NCI-H446 (cell line): ENCODE measurements at regions not wholly inside any gene's neighbourhood (a gene's known extent, or its start where the extent isn't known, plus 50 kb on each side); places are given as distances from the start of the nearest gene placed in this dataset.
"Not testable (repeated sequence)": the region's sequence is repeated elsewhere in the genome, so short reads cannot be mapped to it uniquely, and the experiment has no call there.

Source experiments
- DNase-seq, 2 experiments: peaks; one replicate each; lab custom pipeline; 2025; lab: John Stamatoyannopoulos, UW

DNA sequence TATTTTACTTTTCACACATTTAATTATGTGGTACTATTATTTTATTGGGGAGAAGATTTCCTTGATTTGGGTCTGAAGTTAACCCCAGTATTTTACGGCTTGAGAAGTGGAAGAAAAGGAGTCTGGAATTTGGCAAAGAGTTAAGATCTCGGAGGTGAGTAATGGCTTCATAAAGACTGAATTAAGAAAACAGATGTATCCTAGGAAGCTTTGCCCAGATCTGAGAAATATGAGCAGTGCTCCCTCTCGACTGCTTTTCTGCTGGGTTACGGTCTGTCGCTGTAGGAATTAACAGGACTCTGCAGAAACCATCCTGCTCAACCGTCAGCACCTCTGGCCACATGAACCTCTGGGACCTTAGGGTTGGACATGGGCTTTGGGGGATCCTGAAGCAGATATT lies 163.6 kb upstream of the NDN start:
- no peak for DNase-seq

DNA sequence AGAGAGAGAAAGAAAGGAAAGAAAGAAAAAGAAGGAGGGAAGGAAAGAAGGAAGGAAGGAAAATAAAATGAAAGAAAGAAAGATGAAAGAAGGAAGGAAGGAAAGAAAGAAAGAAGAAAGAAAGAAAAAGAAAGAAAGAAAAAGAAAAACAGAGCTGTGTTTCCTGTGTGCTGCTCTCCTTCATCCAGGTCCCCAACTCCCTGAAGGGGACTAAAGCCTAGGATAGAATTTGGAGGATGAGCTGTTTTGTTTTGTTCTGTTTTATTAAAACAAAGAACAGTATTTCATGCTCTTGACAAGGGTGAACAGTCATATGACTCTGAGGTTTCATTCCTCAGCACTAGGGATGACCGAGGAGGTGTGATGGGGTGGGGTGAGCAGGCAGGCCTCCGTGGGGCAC lies 164.8 kb upstream of the NDN start:
- DNase-seq: no peak

DNA sequence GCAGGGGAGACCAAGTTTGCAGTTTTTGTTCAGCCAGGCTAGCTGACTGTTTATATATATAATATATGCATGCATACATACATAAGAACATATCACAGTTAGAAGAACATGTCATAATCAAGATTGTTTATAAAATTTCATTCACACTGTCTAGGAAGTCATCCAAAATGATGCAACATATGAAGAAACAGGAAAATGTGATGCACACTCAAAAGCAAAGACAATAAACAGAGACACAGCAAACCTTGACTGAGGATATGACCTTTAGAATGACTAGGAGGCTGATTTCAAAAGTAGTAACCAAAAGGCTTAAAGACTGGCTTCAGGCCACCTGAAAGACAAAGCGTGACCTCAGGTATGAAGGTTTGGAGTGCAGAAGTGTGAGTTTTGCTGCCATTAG lies 166.2 kb upstream of the NDN start:
- DNase-seq: no peak

DNA sequence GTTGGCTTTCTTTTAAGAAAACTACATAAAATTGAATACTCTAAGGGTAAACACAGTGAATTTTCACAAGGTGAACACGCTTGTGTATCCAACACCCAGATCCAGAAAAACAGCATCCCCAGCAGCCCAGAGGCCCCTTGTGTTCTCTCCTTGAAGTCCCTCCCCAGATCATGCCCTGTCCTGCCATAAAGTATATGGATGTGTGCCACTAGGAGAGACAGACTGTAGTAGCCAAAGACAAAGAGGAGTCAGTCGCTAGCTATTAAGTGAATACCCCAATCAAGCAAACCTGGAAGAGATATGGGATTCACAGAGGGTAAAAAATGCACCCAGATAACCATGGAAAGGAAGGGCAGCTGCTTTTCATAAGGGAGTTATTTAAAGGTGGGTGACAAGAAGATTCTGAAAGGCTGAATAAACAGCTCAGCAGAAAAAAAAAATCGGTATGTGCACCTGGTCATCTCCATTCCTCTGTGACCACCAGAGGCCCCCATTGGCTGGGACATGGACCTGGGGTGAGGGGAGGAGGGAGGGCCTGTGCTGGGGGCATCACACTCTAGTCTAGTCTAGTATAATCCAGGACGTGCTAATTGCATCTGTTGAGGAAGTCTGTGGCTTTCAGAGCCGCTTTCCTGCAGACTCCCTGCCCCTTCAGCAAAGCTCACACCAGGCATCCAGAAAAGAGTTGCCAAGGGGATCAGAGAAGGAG lies 167.3 kb upstream of the NDN start:
- DNase-seq: no peak

DNA sequence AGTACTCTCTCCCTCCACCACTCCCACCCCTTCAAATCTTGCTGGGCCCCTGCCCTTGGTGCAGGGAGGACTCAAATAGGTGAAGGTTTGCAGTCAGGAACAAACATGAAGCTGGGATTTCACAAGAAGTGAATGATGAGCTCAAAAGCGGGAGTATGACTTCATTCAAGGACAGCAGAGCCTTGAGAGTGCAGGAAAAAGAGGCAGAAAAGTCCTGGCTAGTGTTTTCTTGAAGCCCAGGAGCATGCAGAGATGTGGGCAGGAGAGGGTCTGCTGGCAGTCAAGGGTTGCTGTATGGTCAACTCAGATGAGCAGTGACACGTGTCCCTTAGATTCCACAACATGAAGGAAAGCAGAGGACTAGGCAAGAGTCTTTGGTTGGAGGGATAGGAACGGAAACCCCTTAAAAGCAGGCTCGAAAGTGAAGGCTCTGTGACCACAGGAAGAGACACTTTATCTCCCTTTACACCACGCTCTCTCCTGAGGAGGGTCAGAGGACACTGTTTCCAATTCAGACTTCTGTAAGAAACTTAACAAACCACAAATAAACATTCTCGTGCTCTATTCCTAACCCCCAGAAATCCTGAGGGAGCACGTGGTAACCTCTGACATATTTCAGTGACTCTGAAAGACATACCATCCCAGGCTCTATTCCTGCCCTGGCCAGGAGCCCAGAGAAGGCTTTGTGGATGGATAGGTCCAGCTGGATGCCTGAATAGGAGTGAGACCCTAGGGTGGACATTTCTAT lies 168.0 kb upstream of the NDN start:
- no peak for DNase-seq

DNA sequence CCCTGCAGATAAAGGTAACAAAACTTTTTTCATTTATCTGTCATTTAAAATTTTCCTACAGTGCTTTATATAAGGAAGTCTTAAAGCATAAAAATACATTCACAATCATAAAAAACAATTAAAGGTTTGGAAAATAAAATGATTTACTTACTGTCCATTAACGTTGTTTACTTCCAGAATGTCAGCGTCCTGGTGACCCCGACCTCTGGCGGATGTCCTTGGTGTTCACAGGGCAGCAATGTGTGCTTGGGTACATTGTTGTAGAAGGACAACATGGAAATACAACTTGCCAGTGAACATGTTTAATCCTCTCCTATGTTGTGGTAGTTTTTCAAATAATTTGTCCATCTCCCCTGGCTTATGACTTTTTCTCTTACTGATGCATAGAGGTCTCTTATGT lies 168.8 kb upstream of the NDN start:
- DNase-seq: no peak

DNA sequence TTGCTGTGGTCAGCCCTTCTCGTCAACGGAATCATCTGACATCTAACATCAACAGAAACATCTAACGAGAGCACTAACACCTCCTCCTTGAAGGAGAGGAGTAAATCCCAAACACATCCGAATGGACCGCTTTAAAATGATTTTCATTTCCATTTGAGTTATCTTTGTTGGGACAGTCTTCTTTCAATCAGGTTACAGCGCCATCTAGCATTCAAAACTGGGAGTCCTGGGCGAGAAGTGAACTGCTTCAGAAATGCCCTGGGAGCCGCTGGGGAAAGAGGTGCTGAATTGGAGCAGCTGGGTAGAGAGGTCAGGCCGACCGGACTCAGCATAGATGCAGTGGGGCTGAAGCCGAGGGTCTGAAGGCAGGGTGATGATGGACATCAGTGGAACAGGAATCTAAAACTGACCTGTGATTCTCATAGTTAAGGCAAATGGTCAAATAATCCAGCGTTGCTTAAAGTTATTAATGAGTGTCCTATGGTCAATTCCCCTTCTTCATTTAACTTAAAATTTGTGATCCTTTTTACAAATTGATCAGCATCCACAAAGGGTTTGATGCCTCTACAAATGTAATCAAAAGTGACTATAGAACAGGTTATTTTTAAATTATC lies 170.0 kb upstream of the NDN start:
- DNase-seq: peak; percentile 23 to 36

DNA sequence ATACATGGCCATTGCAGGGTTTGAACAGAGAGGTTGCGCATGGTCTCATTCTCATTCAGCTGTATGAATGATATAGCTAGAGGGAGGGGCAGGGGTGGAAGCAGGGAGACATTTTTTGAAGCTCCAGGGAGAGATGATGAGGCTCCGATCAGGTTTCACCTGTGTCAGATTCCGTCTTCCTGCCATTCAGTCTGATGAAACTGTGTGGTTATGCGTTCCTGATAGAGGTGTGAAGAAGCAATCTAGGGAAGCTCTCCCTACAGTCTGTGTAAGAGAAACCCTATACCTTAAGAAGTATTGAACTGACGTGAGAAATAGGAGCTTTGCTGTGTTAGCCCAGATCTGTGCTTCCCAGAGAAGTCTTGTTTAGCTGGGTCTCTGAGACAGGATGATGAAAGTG lies 171.9 kb upstream of the NDN start:
- no peak for DNase-seq

DNA sequence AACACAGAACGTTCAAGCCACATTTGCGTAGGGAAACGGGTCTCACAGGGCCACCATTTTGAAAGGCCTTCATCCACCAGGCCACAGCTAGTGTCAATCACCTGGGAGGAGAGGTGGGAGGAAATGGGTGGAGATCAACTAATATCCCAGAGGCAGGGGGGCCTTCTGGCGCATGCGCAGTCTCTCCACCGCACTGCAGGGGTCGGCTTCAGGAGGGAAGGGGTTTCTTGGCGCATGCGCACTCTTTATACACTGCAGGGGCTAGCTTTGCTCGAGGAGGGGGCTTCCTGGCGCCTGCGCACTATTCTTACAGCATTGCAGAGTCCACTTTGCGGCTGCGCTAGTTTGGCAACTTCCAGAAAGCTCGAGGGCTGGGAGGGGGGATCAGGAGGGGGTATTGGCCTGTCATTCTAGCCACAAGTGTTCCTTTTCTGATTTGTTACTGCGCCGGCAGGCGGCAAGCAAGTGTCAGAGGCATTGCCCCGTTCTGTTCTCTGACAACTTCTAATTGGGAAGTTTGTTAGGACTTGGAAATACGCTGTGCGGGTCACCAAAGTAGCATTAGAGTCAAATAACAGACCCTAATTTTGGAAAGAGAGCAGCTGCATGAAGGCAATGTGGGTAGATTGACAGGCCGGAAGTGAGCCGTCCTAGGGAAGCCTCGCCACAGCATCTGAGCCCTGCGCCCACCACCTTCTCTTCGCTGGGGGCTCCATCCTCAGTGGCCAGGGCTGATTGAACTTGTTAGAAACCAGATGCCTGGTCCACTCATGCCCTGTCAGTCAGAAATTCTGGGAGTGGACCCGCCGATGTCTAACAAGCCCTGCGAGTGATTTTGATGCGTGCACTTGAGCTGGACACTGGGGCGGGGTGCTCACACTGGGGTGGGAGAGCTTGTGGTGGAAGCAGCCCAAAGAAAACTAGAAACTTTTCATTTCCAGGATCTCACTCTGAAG lies 173.5 kb upstream of the NDN start:
- DNase-seq: no peak

DNA sequence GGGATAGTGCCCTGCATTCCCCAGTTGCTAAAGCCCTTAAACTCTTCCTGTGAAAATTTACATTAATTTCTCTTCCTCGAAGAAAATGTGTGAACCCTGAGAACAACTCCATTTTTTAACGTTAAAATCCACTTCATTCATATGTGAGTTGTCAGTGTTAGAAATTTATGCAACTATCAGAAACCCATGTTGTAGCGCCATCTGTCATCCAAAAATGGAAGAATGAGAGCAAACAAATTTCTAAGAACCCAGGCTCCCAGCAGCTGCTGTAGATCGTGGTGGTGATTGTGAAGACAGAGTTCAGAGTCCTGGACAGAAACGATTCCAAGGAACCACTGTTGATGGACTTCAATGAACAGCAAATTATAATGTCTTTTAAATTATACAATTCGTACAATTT lies 179.7 kb upstream of the NDN start:
- peak in 1 of 2 experiments; percentile 37 for DNase-seq

DNA sequence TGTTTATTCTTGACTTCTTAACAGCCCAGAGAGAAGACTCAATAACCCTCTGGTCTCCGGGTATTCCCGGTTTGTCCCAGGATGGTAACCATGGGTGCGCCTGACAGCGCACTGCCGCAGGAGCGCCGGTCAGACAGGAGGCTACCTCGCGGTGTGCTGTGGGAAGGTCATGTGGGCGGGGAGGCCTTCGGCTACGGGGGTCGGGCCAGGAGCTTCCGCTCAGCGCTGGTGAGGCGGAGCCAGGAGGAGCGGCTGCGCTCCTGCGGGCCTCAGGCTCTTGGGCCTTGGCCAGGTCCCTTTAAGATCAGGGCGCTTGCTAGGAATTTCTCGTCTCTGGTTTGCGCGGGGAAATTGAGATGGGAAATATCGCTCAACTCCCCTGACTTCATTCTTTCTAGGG lies 182.3 kb upstream of the NDN start:
- DNase-seq: no peak

DNA sequence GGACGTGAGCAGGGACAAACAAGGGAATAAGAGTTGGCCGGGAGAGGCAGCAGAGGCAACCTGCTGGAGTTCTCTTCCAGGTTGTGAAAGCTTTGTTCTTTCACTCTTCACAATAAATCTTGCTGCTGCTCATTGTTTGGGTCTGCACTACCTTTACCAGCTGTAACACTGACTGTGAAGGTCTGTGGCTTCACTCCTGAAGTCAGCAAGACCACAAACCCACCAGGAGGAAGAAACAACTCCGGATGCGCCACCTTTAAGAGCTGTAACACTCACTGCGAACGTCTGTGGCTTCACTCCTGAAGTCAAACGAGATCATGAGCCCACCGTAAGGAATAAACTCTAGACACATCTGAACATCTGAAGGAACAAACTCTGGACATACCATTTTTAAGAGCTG lies 186.5 kb upstream of the NDN start:
- not testable (repeated sequence) for DNase-seq

DNA sequence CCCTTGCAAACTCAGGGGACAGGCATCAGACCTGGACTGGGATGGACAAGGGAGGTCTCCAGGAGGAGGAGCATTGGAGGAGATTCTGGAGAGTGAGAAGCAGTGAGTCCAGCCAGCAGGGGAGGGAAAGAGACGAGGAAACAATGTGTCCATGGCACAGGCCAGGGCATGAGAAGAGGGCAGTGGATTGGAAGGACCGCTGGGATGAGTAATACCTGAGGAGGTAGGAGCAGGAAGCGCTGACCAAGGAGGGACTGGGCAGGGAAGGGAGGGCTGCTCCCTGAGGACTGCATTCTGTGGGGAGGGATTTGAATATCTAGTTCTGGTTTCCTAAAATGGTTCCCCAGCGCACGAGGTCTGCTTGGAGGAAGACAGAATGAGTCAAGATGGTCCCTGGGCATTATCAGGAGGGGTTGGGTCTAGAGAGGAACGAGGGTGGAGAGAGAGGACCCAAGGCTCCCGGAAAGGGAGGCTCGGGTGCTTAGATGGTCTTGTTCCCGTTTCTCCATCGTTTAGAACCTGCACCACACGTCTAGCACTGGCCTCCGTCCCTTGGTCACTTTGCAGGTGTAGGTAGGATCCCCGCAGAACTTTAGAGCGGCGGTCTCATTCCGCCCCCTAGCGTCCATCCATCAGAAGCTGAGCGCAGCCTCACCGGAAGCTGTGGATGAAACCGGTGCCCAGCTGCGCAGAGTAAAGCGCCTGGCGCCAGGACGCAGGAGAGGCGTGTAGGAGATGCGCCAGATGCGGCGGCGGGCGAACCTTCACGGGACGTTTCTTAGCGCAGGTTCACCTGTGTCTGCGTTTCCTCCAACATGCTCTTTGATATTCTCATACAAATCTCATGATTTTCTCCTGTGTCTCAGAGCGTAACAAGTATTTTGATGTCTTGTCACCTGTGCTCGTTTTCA lies 190.7 kb upstream of the NDN start:
- DNase-seq: peak in 1 of 2 experiments; percentile 13

DNA sequence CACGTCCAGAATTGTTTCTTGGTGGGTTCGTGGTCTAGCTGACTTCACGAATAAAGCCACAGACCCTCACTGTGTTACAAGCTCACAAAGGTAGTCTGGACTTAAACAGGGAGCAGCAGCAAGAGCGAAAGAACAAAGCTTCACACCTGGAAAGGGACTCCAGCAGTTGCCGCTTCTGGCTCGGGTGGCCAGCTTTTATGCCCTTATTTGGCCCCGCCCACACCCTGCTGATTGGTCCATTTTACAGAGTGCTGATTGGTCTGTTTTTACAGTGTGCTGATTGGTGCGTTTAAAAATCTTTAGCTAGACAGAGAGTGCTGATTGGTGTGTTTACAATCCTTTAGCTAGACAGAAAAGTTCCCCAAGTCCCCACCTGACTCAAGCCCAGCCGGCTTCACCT lies 194.2 kb upstream of the NDN start:
- DNase-seq: no peak

DNA sequence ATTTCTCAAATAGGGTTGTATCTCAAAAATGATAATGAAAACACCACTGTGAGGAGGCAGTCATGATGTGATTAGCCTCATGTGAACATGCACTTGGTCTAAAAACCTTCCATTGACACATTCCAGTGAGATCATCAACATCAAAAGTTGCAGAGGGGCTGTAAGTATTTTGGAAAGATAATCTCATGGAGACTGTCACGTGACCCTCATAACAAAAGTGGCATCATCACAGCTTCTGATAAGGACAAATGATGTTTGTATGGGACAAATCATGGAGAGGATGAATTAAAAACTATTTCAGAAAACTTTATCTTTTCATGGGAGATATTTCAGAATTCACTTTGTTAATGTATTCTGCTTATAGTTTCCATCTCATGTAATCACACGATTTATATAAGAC lies 203.1 kb upstream of the NDN start:
- no peak for DNase-seq

DNA sequence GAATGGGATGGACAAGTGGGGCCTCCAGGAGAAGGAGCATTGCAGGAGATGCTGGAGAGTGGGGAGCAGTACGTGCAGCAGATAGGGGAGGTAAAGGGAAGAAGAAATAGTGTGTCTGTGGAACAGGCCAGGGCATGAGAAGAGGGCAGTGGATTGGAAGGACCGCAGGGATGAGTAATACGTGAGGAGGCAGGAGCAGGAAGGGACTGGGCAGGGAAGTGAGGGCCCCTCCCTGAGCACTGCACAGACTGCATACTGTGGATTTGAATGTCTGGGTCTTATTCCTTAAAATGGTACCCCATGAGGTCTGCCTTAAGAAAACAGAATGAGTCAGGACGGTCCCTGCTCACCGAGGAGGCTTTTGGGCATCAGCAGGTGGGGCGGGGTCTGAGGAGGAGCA lies 210.0 kb upstream of the NDN start:
- DNase-seq: no peak

DNA sequence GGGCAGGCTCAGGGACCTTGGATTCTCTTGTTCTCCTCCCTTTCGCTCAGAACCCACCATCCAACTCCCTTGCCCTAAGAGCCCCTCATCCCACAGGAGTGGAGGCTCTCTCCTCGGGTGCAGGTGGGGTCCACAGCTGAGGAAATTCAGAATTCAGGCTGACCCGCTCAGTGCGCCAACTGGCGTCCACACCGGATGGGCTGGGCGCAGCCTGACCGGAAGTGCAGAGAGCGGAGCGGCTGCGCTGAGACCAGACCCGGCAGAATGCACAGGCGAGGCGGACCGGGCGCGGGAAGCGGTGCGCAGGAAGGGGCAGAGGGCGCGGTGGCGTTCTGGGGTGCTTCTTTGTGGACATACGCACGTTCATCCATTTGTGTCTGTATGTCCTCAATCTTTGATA lies 210.4 kb upstream of the NDN start:
- no peak for DNase-seq

DNA sequence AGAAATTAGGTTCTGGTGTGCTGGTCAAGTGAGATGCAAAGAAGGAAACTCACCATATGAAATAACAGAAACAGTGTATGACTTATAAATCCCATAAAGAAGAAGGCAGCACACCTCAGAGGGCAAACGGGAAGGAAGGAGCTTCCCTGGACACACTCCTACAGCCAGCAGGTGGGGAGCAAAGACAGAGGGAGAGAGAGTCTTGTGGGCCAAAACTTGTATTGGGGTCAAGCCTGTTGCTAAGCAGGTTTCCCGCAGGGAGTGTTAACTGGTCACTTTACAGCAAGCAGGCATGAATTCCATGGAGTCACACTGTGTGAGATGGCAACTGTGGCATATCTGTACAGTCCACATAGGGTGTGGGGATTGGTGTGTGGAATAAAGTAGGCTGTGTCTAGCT lies 222.9 kb upstream of the NDN start:
- no peak for DNase-seq

DNA sequence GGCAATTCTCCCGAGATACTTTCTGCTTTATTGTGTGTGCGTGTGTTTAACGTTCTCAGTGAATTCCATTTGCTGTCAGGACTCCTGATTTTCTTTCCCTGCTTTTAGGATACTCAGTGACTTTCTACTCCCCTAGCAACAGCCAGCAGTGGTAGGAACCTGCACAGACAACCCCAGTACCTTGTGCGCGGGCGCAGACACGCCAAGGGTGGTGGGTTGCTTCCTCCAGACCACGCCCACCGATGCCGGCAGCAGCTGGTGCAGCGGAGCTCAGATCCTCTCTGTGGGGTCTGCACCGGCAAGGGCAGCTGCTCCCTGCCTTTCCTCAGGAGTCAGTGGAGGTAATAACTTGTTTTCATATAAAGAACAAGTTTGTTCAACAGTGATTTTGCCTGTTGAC lies 225.1 kb upstream of the NDN start:
- DNase-seq: no peak

DNA sequence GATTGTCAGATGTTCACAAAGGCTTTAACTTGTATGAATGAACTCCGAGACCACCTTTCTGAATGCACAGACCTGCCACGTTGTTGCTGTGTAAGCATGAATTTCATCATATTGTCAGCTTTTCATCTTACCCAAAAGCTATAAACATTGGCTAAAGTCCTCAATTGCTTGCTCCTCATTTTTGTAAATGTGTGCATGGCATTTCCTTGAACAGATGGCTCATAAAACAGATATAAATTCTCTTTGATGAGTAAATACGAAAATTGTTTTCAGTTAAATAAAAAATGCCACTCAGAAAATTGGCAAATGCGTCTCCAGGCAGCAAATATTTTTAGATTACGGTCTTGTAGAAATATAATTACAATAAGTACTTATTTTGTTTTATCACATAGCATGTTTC lies 226.0 kb upstream of the NDN start:
- no peak for DNase-seq

DNA sequence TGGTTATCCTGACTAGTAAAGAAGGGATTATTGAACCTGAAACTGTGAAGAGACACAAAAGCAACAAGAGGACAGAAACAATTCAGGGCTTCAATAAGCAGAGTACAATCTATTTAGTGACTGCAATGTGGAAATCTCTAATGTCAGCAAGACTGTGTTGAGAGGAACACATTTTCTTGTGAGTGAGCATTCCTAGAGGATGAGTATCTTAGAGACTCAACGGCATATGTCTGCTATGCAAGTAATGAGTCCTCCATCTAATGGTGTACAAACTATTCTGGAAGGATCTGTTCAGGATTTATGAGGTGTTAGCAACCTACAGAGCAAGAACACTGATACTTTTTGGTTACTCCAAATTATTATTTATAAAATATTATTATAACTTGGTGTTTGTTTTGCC lies 226.5 kb upstream of the NDN start:
- DNase-seq: no peak
